ENCODE measurements at regions not wholly inside any gene's neighbourhood (a gene's known extent, or its start where the extent isn't known, plus 50 kb on each side); places are given as distances from the start of the nearest gene placed in this dataset.

DNA sequence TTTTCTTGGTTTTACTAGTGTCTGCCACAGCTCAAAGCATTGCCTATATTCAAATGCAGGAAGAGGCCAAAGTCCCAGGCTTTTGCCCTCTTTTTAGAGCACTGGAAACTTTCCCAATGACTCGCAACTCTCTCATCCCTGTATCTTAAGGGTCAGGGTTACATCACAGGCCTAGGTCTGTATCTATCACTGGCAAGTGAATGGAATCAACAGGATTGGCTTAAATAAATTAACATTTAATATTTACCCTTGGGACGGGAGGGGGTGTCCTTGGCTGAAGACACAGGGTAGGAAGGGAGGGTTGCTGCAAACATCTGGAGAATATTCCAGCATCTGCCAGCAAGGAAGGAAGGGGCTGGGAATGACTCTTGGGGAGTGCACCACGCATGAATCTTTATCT lies 242.6 kb downstream of the SLC4A3 start:
- TF ChIP-seq POLR2AphosphoS5 (IDR thresholded peaks at IDR 0.05) (no peak), CTCF (IDR thresholded peaks at IDR 0.05) (no peak)

Measured in breast epithelium (tissue), 3 donors.